ENCODE measurements at regions not wholly inside any gene's neighbourhood (a gene's known extent, or its start where the extent isn't known, plus 50 kb on each side); places are given as distances from the start of the nearest gene placed in this dataset.

DNA sequence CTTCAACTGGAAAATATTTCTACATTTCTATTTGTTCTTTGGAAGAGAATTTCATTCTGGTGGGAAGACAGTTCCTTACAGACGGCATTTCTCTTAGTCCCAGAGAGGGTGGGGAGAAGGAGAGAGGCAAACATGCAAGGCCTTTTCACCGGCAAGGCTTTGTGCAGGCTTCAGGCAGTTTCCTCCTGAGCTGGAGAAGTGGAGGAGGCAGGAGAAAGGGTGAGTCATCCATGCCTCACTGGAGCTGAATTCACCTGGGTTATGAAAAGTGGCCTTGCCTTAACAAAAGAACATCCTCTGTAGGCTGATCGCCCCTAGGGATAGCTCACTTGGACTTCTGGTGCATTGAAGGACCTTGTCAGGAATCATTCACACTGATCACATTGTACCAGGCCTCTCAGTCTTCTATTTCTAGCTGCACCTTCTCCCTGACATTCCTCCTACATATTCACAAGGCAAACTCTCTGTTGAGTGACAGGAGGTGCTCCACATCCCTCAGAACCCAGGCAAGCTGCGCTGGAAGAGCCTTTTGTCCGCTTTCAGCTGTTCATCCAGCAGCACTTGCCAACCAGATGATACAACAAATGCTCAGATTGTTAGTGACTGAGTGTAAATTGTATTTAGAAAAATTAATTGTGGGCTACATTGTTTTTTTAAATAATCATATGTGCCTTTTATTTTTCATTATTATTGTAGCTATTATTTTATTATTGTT is 796.1 kb downstream of the DCDC2C start:
- H3K4me3 ChIP-seq (ENCODE audit: control insufficient read depth, low read depth, low read length) = no peak overlapping the region
- TF ChIP-seq, protein P1, sequence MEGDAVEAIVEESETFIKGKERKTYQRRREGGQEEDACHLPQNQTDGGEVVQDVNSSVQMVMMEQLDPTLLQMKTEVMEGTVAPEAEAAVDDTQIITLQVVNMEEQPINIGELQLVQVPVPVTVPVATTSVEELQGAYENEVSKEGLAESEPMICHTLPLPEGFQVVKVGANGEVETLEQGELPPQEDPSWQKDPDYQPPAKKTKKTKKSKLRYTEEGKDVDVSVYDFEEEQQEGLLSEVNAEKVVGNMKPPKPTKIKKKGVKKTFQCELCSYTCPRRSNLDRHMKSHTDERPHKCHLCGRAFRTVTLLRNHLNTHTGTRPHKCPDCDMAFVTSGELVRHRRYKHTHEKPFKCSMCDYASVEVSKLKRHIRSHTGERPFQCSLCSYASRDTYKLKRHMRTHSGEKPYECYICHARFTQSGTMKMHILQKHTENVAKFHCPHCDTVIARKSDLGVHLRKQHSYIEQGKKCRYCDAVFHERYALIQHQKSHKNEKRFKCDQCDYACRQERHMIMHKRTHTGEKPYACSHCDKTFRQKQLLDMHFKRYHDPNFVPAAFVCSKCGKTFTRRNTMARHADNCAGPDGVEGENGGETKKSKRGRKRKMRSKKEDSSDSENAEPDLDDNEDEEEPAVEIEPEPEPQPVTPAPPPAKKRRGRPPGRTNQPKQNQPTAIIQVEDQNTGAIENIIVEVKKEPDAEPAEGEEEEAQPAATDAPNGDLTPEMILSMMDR (IDR thresholded peaks at IDR 0.05; ENCODE audit: control insufficient read depth, insufficient read depth, low read depth, low read length, missing control alignments) = no peak
- no peak for DNase-seq (ENCODE audit: low read depth)

DNA sequence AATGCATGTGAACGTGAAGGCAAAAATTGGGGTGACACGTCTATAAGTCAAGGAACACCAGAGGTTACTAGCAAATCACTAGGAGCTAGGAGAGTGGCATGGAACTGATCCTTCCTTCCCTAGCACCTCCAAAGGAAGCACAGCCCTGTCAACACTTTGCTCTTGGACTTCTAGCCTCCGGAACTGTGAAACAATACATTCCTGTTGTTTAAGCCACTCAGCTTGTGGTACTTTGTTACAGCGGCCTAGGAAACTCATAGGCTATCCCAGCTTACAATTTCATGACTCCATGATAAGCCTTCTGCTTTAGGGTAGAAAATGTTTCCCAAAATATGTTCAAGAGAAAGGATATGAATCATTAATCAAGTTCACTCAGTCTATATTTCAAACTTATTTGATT is 798.1 kb downstream of the DCDC2C start:
- H3K4me3 ChIP-seq (ENCODE audit: control insufficient read depth, low read depth, low read length) = no peak overlapping the region
- TF ChIP-seq, protein P1 (IDR thresholded peaks at IDR 0.05; ENCODE audit: control insufficient read depth, insufficient read depth, low read depth, low read length, missing control alignments) = no peak
- DNase-seq (ENCODE audit: low read depth) = no peak

DNA sequence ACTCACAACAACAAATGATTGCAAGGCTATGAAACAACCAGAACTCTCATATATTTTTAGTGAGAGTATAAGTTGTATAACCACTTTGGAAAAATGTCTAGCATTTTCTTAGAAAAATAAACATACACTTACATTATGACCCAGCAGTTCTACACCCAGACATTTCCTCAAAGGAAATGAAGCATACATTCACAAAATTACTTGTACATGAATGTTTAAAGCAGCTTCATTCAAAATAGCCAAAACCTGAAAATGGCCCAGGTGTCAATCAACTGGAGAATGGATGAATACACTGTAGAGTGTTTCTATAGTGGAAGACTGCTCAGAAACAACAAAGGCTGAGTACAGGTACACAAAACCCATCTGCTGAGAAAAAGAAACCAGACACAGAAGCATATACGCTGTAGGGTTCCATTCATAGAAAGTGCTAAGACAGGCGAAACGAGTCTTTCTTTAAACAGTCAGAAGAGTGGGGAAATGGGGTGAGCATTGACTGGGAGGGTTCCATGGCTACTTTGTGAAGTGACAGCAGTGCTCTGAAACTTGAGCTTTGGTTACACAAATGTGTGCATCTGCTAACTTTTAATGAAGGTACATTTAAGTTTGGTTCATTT is 799.0 kb downstream of the DCDC2C start:
- DNase-seq (ENCODE audit: low read depth) = no peak
- H3K4me3 ChIP-seq (ENCODE audit: control insufficient read depth, low read depth, low read length) = no peak overlapping the region
- TF ChIP-seq, protein P1 (IDR thresholded peaks at IDR 0.05; ENCODE audit: control insufficient read depth, insufficient read depth, low read depth, low read length, missing control alignments) = no peak

DNA sequence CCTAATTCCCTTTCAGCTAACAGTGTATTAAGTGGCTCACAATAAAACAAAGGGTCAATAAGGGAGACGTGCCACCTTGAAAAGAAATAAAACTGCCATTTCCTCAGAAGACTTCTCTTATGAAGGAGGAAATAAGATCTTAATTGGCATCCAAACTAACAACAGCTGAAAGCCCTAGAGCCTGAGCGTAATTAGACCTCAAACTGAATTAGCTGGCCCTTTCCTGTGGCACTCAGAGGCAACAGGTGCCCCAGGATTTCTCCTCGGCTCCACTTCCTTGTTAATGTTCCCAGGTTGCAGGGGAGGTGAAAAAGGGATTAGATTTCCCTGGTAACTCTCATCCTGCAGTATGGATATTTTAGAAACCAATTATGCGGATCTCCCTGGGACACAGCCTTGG is 804.3 kb downstream of the DCDC2C start:
- DNase-seq (ENCODE audit: low read depth) = no peak
- H3K4me3 ChIP-seq (ENCODE audit: control insufficient read depth, low read depth, low read length) = no peak overlapping the region
- TF ChIP-seq, protein P1 (IDR thresholded peaks at IDR 0.05; ENCODE audit: control insufficient read depth, insufficient read depth, low read depth, low read length, missing control alignments) = no peak

DNA sequence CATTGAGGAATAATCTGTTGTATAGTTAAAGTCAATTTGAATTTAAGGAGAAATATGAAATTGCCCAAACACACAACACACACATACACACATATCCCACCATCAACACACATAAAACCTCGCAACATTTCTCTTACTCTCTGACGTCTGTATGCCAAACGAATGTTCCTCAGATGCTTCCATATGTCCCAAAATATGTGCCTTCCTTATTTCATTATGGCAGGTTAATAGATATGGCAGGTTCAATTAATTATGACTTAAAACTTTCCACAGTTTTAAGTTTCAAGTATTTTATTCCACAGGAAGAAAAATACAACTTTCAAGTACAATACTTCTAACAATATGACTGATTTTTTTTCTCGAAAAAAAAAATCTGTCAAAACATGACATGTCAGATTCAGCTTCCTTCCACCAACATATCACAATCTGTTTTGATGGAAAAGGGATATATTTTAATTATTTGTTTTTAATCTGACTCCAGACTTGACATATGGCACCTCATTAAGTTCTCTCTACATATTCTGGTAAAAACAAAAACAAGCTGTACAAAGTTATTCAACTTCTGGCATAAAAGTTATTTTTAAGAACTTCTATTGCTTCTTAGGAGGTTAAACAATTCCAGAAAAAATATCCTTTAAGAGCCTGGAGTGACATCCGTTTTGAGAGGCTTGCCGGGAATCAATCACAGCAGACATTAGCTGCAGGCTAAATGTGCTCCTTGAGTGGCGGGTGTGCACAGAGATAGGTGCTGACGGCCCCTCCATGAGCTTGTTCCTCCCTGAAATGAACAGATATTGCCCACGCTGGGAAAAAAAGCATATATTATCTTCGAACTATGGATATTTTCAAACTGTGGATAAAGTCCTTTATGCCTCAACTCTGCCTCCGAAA is 812.7 kb downstream of the DCDC2C start:
- TF ChIP-seq, protein P1 (IDR thresholded peaks at IDR 0.05; ENCODE audit: control insufficient read depth, insufficient read depth, low read depth, low read length, missing control alignments) = no peak
- no peak for DNase-seq (ENCODE audit: low read depth)
- H3K4me3 ChIP-seq (ENCODE audit: control insufficient read depth, low read depth, low read length) = no peak overlapping the region

DNA sequence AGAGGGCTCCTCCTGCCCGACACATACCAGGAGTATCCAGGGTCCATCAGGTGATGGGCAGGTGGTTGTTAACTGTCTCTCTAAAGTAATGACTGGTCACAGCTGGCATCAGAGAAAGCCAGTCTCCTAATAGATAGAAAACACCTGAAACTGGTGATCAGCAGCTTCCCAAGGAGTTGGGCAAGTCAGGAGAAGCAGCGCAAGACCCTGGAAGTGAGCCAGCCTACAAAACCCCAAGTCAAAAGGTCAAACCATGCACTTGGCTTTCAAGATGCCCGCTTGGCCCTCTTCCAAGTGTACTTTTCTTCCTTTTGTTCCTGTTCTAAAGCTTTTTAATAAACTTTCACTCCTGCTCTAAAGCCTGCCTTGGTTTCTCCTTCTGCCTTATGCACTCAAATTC is 815.2 kb downstream of the DCDC2C start:
- TF ChIP-seq, protein P1 (IDR thresholded peaks at IDR 0.05; ENCODE audit: control insufficient read depth, insufficient read depth, low read depth, low read length, missing control alignments) = no peak
- DNase-seq (ENCODE audit: low read depth) = no peak

More for the DNA sequence above, 815.2 kb downstream of the DCDC2C start:
- no peak overlapping the region for H3K4me3 ChIP-seq (ENCODE audit: control insufficient read depth, low read depth, low read length)
